NCI-H82 treated with DMSO at 0.1 percent for 48 hours (cell line): ENCODE measurements at regions not wholly inside any gene's neighbourhood (a gene's known extent, or its start where the extent isn't known, plus 50 kb on each side); places are given as distances from the start of the nearest gene placed in this dataset.
"Not testable (repeated sequence)": the region's sequence is repeated elsewhere in the genome, so short reads cannot be mapped to it uniquely, and the experiment has no call there.

Experiments
- DNase-seq: peaks from one replicate; lab custom pipeline; 2025; ENCODE audit not compliant: unreplicated experiment; lab: John Stamatoyannopoulos, UW

DNA sequence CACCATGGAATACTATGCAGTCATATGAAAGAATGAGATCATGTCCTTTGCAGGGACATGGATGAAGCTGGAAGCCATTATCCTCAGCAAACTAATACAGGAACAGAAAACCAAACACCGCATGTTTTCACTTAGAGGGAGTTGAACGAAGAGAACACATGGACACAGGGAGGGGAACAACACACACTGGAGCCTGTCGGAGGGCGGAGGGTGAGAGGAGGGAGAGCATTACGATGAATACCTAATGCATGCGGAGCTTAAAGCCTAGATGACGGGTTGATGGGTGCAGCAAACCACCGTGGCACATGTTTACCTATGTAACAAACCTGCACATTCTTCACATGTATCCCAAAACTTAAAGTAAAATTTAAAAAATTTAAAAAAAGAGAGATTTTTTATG is 191.0 kb upstream of the PRSS58 start:
- DNase-seq, result not testable (repeated sequence)

DNA sequence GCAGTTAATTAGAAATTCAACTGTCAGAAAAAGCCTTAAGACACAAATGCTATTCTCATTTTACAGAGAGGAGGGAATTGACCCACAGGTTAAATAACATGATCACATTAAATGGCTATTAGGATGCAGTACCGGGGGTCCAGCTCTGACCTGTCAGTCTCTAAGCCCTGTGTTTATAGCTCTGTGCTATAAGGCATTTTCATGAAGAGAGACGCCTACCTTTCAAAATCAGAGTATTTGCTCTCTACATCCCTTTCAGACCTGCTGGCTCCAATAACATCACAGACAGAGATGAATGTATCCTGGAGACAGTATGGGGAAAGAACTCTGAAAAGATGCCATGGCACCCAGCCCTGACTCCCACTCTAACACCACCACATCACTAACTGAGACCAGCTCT is 189.9 kb upstream of the PRSS58 start:
- DNase-seq, result no peak

DNA sequence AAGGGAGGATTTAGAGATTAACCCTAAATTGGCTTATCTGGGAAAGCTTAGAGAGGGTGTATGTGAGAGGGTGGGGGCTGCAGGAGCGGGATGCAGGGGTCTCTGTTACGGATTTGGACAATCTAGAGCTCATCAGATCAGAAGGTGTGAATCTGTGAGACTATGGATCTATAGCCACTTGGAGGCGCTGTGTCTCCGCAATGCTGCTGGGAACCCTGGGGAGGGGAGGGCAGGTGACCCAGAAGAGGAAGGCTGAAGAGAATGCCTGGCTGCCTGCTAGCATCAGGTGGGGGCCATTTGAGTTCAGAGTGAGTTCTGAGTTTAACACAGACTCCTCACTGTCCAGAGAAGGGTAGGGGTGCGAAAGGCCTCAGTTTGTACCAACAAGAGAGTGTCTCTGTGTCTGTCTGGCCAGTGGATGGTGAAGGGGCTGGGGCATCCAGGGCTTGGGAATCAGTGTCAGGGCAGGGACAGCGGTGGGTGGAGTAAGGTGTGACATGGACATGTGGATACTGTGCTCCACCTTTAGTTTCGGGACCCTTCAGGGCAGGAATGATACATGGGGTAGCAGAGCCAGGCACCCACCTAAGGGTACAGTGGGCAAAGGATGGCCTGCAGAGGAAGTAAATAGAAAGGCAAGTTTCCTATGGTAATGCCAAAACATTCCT is 187.3 kb upstream of the PRSS58 start:
- peak; percentile 93 for DNase-seq

DNA sequence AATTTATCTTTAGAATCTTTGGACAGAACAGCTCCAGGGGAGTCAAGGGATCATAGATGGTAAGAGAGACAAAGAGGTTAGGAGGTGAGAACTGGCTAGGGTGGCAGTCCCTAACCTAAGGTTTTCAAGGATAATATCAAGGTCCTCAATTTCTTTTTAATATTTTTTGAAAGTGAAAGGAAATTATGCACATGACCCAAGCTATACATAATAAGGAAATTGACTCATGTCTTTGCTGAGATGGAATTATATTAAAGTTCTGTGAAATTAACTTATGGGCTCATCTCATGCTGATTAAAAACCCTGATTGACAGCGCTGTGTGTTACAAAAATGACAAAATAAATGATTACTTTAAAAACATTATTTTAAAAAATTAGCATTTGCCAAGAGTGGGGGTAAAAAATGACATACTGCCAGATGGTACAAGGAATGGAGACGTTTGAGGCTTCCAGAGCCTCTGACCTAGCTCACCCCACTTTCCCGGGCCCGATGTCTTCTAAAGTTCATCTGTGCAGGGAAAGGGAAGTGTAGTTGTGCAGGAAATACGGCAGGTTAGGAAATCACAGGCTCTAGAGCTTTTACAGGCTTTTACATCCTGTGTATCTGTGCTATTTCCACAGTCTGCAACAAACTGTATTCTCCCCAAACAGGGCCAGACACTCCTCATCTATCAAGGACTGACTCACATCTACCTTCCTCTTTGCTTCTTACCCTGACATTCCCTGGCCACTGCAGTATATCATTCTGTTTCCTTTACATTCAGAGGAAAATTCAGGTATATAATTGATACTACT is 185.6 kb upstream of the PRSS58 start:
- DNase-seq, result no peak

DNA sequence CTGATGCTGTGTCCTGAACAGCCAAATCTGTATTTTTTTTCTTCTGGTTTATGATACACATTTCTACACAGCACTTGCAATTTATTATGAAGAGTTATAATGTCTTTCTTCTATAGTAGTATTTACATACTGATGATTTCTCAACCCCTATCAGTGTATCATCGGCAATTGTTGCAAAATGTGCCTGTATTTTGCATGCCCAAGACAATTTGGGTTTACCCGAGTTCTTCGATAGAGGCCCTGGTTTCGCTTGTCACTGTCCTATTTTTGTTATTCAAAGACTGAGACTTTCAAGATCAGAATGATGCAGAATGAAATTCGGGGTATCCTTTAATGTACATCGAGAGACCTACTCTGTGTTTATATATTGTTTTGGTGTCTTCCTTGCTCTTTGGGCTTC is 184.5 kb upstream of the PRSS58 start:
- DNase-seq, result no peak

DNA sequence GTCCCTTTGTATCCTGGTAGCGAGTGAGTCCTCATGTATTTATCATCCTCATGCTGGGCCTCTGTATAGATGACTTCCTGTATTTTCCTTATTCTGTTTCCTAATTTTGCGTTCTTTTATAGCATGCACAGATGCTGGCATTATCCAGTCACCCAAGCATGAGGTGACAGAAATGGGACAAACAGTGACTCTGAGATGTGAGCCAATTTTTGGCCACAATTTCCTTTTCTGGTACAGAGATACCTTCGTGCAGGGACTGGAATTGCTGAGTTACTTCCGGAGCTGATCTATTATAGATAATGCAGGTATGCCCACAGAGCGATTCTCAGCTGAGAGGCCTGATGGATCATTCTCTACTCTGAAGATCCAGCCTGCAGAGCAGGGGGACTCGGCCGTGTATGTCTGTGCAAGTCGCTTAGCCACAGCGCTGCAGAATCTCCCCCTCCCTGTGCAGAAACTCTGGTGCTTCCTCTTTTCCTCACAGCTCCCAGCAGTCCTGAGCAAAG is 183.1 kb upstream of the PRSS58 start:
- DNase-seq, result no peak

DNA sequence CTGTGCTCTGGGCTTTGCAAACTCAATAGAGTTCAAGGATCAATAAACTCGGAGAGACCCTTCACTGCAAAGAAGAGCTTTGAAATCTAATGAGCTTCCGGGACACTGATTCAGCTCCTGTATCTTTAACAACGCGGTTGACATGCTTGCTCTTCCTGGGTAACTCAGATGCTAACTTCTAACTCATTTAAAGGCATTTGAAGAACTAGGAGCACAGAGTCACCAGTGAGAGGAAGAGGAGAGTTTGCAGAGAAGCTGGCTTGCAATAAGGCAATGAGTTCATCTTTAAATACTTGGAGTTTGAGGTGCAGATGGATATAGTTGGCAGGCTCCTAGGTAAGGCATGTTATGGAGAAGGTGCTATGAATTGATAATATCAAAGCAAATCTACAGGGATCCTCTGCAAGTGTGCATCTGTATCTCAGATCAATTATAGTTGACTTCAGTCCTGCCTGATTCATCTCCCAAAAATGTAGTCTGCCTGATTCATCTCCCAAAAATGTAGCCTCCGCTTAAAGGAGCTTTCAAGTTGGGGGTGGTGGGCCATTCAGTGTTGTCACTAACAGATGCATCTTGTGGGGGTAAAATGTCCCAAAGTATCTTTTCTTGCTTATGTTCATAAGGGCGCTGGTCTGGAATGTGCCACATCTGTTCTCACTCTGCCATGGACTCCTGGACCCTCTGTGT is 182.5 kb upstream of the PRSS58 start:
- no peak for DNase-seq

DNA sequence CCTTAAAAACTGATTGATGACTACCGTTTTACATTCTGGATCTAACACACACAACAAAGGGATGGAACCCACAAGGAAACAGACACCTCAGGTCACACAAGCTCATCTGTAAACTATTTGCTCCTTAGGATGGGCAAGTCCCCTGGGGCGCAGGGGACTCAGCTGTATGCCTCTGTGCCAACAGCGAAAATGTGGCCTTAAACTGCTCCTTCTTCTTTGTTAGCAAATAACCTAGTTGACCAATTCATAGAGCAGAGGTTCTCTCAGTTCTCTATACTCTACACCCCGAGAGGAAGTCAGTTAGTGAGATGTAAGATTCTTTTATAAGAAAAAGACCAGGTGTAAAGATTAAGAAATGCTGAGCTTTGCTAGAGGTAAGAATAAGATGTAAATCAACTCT is 181.9 kb upstream of the PRSS58 start:
- no peak for DNase-seq

DNA sequence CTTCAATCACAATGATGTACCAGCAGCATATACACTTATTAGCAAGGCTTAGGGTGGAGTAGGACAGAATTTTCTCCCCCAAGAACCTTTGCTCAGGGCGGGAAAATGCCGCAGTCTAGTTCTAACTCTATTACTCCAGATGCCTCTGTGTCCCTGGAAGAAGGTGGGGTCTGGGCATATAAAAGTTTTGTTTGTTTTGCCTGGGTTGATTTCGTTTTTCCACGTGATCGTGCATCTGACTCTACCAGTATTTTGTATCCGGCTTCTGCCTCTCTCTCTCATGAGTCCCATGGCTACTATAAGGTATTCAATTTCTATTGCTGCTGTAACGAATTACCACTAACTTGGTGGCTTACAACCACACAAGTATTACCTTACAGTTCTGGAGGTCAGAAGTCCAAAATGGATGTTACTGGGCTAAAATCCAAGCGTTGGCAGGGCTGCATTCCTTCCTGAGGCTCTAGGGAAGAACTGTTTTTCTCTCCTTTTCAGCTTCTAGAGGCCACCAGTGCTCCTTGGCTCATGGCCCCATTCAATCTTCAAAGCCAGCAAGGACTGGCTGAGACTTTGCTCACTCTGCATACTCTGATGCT is 181.2 kb upstream of the PRSS58 start:
- no peak for DNase-seq

DNA sequence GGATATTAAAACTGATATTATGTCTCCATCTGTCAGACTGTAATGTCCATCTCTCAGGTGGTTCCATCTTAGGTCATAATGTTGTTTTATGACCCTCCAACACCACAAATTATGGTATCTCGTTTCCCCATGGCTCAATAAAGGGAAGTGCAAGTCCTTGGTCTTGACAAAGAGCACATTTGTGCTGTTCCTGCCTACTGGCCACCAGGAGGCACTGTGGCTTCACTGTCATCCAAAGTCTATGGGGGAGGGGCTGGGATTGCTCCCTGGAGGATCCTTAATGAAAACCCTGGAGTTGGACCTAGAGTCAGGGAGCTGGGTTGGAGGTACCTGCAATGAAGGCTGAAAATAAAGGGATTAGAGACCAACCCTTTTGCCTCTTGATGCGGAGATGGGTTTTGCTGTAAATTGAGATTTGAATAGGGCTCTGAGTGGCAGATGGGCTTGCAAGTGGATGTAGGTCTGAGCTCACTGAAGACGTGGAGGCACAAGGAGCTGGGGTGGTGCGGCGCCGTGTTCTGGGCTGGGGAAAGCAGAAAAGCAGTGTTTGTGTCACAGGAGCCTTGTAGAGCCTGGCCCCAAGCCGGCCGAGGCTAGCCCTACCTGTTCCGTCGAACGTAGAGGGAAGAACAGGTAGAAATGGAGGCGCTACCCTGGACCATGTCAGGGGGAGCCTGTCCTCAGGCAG is 180.5 kb upstream of the PRSS58 start:
- peak; percentile 37 for DNase-seq

DNA sequence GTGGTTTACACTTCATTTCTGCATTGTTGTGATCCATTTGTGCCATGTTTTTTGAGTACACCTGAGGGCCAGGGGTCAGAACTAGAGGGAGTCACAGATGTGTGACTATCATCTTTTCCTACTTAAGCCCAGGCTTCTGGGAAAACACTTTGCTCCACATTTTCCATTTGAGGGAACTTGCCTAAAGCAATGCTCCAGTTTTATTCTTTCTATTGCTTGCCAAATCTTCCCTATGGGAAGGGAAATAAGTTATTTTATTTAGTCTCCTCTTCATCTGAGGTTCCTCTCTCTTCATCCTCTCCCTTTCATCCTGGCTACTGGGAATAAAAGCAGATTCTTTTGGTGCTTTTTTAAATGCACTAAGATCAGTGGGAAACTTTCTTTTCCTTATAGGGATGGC is 179.9 kb upstream of the PRSS58 start:
- DNase-seq, result no peak

DNA sequence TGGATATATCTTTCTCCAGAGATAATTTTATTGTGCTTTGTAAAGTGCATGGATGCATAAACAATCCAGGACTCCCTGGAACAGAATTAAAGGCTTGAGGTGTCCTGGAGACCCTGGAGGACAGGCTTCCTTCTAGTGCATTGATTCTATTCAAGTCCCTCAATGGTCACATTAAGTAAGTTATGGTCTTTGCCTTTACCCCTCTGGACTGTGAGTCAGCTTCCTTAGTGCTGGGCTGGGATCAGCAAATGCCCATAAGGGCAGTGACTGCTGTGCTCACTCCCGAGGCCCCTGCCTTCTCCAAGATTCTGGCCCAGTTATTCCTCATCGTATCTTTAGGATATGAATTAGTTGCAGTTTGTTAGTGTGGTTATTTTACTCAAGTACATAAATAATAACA is 178.7 kb upstream of the PRSS58 start:
- no peak for DNase-seq

DNA sequence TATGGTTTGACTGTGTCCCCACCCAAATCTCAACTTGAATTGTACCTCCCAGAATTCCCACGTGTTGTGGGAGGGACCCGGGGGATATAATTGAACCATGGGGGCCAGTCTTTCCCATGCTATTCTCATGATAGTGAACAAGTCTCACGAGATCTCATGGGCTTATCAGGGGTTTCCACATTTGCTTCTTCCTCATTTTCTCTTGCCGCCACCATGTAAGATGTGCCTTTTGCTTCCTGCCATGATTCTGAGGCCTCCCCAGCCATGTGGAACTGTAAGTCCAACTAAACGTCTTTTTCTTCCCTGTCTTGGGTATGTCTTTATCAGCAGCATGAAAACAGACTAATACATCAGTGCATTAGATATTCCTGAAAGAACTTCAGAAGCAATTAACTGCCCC is 177.7 kb upstream of the PRSS58 start:
- DNase-seq, result not testable (repeated sequence)

DNA sequence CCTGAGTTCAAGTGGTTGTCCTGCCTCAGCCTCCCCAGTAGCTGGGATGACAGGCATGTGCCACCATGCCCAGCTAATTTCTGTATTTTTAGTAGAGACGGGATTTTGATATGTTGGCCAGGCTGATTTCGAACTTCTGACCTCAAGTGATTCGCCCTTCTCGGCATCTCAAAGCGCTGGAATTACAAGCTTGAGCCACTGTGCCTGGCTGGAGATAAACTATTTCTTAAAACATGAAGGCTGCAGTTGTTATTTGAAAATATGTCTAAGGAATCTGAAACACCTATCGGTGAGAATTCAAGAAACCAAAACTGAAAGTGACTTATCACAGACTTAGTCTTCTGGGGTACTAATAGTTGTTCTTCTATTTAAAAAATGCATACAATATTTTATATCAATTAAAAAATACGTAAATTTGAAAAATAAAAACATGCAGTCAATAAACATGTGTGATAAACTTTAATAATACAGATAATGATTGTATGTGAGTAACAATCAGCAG is 176.9 kb upstream of the PRSS58 start:
- no peak for DNase-seq

DNA sequence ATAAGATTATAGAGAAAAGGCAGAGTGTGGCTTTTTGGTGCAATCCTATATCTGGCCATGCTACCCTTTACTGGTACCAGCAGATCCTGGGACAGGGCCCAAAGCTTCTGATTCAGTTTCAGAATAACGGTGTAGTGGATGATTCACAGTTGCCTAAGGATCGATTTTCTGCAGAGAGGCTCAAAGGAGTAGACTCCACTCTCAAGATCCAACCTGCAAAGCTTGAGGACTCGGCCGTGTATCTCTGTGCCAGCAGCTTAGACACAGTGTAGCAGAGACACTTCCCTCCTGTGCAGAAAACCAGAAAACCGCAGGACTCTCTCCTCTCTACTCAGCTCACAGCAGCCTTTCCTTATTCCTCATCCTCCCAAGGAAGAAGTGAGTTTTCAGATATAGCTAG is 176.3 kb upstream of the PRSS58 start:
- not testable (repeated sequence) for DNase-seq

DNA sequence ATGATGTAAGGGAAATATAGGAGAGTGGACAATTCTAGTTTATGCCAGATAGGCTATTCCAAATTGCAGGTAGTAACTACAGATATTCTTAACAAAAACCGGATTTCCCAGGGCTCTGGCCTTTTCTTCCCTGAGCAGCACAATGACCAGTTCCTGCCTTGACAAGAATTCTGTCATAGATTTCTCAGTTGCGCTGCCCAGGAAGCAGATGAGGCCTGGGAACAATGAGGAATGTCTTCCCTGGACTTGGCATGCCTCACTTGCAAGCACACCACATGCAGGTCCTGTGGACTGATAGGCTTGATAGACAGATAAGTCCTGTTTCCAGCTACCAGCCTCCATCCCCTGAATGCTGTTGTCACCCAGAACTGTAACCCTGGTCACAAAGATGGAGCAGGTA is 174.5 kb upstream of the PRSS58 start:
- no peak for DNase-seq

DNA sequence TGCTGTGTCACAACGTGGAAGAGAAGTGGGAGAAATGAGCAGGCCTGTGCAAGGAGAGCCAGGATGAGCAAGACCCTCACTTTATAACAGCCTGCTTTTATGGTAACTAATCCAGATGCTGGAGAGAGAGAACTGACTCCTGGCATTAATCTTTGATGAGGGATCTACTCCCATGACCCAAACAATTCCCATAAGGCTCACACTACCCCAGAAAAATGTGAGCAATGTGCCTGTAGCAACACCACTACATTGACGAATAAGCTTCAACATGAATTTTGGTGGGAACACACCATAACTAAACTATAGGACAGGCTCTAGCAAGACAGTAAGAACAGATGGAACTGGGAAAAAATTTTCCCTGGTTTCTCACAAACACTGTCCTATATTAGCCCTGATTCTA is 173.6 kb upstream of the PRSS58 start:
- no peak for DNase-seq

DNA sequence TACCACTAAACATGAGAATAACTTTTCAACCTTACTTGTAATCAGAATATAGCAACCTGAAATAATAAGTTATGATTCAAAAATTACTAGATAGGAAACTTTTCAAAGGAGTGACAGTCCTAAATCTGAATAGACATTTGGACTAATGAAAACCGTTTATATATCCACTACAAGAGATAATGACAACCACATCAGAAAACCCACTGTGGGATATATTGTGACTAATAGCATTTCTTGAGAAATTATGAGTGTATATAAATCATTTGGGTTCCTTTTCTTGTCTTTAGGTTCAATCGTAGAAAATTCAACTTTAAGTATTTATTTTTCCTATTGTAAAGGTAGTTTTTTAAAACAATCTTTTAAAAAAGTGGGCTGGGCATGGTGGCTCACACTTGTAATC is 170.2 kb upstream of the PRSS58 start:
- no peak for DNase-seq

DNA sequence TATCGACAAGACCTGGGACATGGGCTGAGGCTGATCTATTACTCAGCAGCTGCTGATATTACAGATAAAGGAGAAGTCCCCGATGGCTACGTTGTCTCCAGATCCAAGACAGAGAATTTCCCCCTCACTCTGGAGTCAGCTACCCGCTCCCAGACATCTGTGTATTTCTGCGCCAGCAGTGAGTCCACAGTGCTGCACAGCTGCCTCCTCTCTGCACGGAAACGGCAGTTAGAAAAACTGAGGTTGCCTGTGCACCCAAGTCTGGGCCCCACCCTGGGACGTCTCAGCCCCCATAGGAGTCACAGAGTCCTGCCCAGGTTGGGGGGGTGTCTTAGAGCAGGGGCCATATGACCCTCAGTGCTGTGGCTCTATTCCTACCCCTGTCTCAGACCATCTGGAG is 167.4 kb upstream of the PRSS58 start:
- DNase-seq, result no peak

DNA sequence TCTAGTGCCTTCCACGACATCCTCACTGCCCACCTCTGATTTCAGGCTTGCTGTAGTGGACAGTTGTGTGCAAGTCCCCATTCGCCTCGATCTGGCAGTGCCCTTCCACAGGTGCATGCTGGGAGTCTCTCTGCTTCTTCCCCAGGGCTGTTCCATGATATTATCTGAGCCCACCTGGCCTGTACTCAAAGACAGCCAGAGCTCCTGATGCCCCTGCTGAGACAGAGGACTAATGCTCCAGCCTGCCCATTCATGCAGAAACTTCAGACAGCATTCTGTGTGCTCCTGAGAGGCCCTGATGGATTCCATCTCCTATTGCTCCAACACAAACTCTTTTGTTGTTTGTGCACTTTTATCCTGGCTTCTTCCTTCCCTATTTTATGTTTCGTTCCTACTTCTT is 164.8 kb upstream of the PRSS58 start:
- no peak for DNase-seq
